Ectodermal cell (in vitro differentiated cells): ENCODE measurements at regions not wholly inside any gene's neighbourhood (a gene's known extent, or its start where the extent isn't known, plus 50 kb on each side); places are given as distances from the start of the nearest gene placed in this dataset.

ENCODE experiments used
- H3K27ac ChIP-seq: 2 replicates; pipeline ENCODE4 v1.7.0; 2013; ENCODE audit warnings: mild to moderate bottlenecking, low read depth, low read length; ENCODE audit not compliant: insufficient read depth, poor library complexity, severe bottlenecking
- H3K27me3 ChIP-seq: 2 replicates; pipeline ENCODE4 v1.7.0; 2013; ENCODE audit warnings: mild to moderate bottlenecking, low read length; ENCODE audit not compliant: insufficient read depth, control insufficient read depth, poor library complexity, severe bottlenecking
- H3K36me3 ChIP-seq: one replicate; pipeline ENCODE4 v1.7.0; 2013; ENCODE audit warnings: low read length; ENCODE audit not compliant: control insufficient read depth, insufficient read depth
- H3K4me1 ChIP-seq: one replicate; pipeline ENCODE4 v1.7.0; 2013; ENCODE audit warnings: low read length; ENCODE audit not compliant: control insufficient read depth, insufficient read depth
- H3K4me3 ChIP-seq: 2 replicates; pipeline ENCODE4 v1.7.0; 2013; ENCODE audit warnings: low read depth, low read length, control low read depth; ENCODE audit not compliant: insufficient read depth
- H3K9me3 ChIP-seq: 2 replicates; pipeline ENCODE4 v1.7.0; 2013; ENCODE audit warnings: mild to moderate bottlenecking, low read length, moderate library complexity; ENCODE audit not compliant: control insufficient read depth
- WGBS, 2 experiments: methylation state at CpG; one replicate each; pipeline ENCODE4 v1.1.7; 2013; ENCODE audit warnings: missing lambda C conversion rate in 2 of 2; 5-methylcytosine and 5-hydroxymethylcytosine counted together

GRCh38 chr18:11511434-11512095 lies 97.8 kb upstream of the SLC35G4 start:
- H3K36me3 ChIP-seq, result no peaks in the 10 kb centered on the region
- no peak overlapping the region for H3K4me3 ChIP-seq
- WGBS, 2 experiments, result 96 to 99% methylated on average over 5 to 6 of the region's 6 CpGs
- no peaks in the 10 kb centered on the region for H3K27me3 ChIP-seq
- no peak overlapping the region for H3K27ac ChIP-seq
- no peaks in the 10 kb centered on the region for H3K4me1 ChIP-seq
- no peaks in the 10 kb centered on the region for H3K9me3 ChIP-seq

- no peaks in the 10 kb centered on the region for H3K9me3 ChIP-seq
- no peak overlapping the region for H3K4me3 ChIP-seq
- H3K36me3 ChIP-seq, result no peaks in the 10 kb centered on the region
- 92 to 96% methylated on average over 6 of the region's 6 CpGs for WGBS, 2 experiments
- no peak overlapping the region for H3K27ac ChIP-seq
- no peaks in the 10 kb centered on the region for H3K27me3 ChIP-seq
- H3K4me1 ChIP-seq, result no peaks in the 10 kb centered on the region
These were observed 102.5 kb upstream of the SLC35G4 start for GRCh38 chr18:11506856-11507255.

- WGBS, 2 experiments, result 85 to 94% methylated on average over 4 to 5 of the region's 5 CpGs
- H3K9me3 ChIP-seq, result no peaks in the 10 kb centered on the region
- H3K27ac ChIP-seq, result no peak overlapping the region
- no peaks in the 10 kb centered on the region for H3K27me3 ChIP-seq
- H3K4me3 ChIP-seq, result no peak overlapping the region
- H3K4me1 ChIP-seq, result no peaks in the 10 kb centered on the region
- H3K36me3 ChIP-seq, result no peaks in the 10 kb centered on the region
These were observed 103.4 kb upstream of the SLC35G4 start for GRCh38 chr18:11505993-11506392.

GRCh38 chr18:11504962-11505361 lies 104.4 kb upstream of the SLC35G4 start:
- no peaks in the 10 kb centered on the region for H3K4me1 ChIP-seq
- no peaks in the 10 kb centered on the region for H3K27me3 ChIP-seq
- no peaks in the 10 kb centered on the region for H3K36me3 ChIP-seq
- 76 to 82% methylated on average over 6 of the region's 6 CpGs for WGBS, 2 experiments
- no peaks in the 10 kb centered on the region for H3K9me3 ChIP-seq
- H3K4me3 ChIP-seq, result no peak overlapping the region
- H3K27ac ChIP-seq, result no peak overlapping the region

GRCh38 chr18:11502368-11502767 lies 107.0 kb upstream of the SLC35G4 start:
- no peak overlapping the region for H3K27ac ChIP-seq
- H3K4me3 ChIP-seq, result no peak overlapping the region
- 95 to 100% methylated on average over 1 of the region's 1 CpG for WGBS, 2 experiments

GRCh38 chr18:11501352-11501751 lies 108.0 kb upstream of the SLC35G4 start:
- Histone ChIP-seq H3K36me3 (no peaks in the 10 kb centered on the region), H3K4me3 (no peak overlapping the region), H3K4me1 (no peaks in the 10 kb centered on the region), H3K27ac (no peak overlapping the region), H3K27me3 (no peaks in the 10 kb centered on the region), H3K9me3 (no peaks in the 10 kb centered on the region)
- 87 to 96% methylated on average over 4 of the region's 4 CpGs for WGBS, 2 experiments

More at GRCh38 chr18:11502368-11502767, 107.0 kb upstream of the SLC35G4 start:
- Histone ChIP-seq H3K27me3 (no peaks in the 10 kb centered on the region), H3K4me1 (no peaks in the 10 kb centered on the region), H3K9me3 (no peaks in the 10 kb centered on the region), H3K36me3 (no peaks in the 10 kb centered on the region)

GRCh38 chr18:11500153-11501122 lies 109.0 kb upstream of the SLC35G4 start:
- H3K4me1 ChIP-seq, result no peaks in the 10 kb centered on the region
- H3K27me3 ChIP-seq, result no peaks in the 10 kb centered on the region
- H3K36me3 ChIP-seq, result no peaks in the 10 kb centered on the region
- H3K9me3 ChIP-seq, result no peaks in the 10 kb centered on the region
- 83 to 87% methylated on average over 8 of the region's 8 CpGs for WGBS, 2 experiments
- H3K27ac ChIP-seq, result no peak overlapping the region
- H3K4me3 ChIP-seq, result no peak overlapping the region

- no peak overlapping the region for H3K27ac ChIP-seq
- no peaks in the 10 kb centered on the region for H3K9me3 ChIP-seq
- H3K36me3 ChIP-seq, result no peaks in the 10 kb centered on the region
- no peaks in the 10 kb centered on the region for H3K27me3 ChIP-seq
- no peaks in the 10 kb centered on the region for H3K4me1 ChIP-seq
- H3K4me3 ChIP-seq, result no peak overlapping the region
- WGBS, 2 experiments, result 95 to 96% methylated on average over 1 of the region's 1 CpG
These were observed 110.6 kb upstream of the SLC35G4 start for GRCh38 chr18:11498821-11499220.

- Histone ChIP-seq H3K27ac (no peak overlapping the region), H3K27me3 (no peaks in the 10 kb centered on the region), H3K9me3 (no peaks in the 10 kb centered on the region), H3K4me3 (no peak overlapping the region), H3K36me3 (no peaks in the 10 kb centered on the region), H3K4me1 (no peaks in the 10 kb centered on the region)
- WGBS, 2 experiments, result 89 to 92% methylated on average over 2 of the region's 2 CpGs
These were observed 111.8 kb upstream of the SLC35G4 start for GRCh38 chr18:11497585-11497984.

- no peaks in the 10 kb centered on the region for H3K36me3 ChIP-seq
- 92 to 96% methylated on average over 4 to 6 of the region's 6 CpGs for WGBS, 2 experiments
- H3K27ac ChIP-seq, result no peak overlapping the region
- H3K4me3 ChIP-seq, result no peak overlapping the region
- no peaks in the 10 kb centered on the region for H3K9me3 ChIP-seq
- H3K4me1 ChIP-seq, result no peaks in the 10 kb centered on the region
- no peaks in the 10 kb centered on the region for H3K27me3 ChIP-seq
These were observed 112.7 kb upstream of the SLC35G4 start for GRCh38 chr18:11496526-11497172.
